DOHH2 (cell line): ENCODE measurements at regions not wholly inside any gene's neighbourhood (a gene's known extent, or its start where the extent isn't known, plus 50 kb on each side); places are given as distances from the start of the nearest gene placed in this dataset.

Experiments
- H3F3A ChIP-seq: fragments of 200-600 bp; sonication (generic), shearing (Covaris generic); 2 replicates; pipeline ENCODE4 v1.6.0; 2016; ENCODE audit warnings: antibody characterized with exemption, mild to moderate bottlenecking; ENCODE audit not compliant: control insufficient read depth, insufficient read depth
- H3K27ac ChIP-seq: fragments of 200-600 bp; sonication (generic); 2 replicates; pipeline ENCODE4 v1.5.1; 2014; ENCODE audit warnings: low read depth, mild to moderate bottlenecking, low read length, moderate library complexity
- H3K27me3 ChIP-seq: fragments of 200-600 bp; sonication (generic); 2 replicates; pipeline ENCODE4 v1.6.1; 2014; ENCODE audit warnings: mild to moderate bottlenecking, low read length, mixed read lengths; ENCODE audit not compliant: control insufficient read depth
- H3K36me3 ChIP-seq: fragments of 200-600 bp; sonication (generic); 2 replicates; pipeline ENCODE4 v1.6.1; 2014; ENCODE audit warnings: mild to moderate bottlenecking, low read length, moderate library complexity, mixed read lengths; ENCODE audit not compliant: control insufficient read depth
- H3K4me1 ChIP-seq: fragments of 200-600 bp; sonication (generic); 2 replicates; pipeline ENCODE4 v1.6.1; 2014; ENCODE audit warnings: mild to moderate bottlenecking, low read length, mixed read lengths; ENCODE audit not compliant: control insufficient read depth
- H3K4me2 ChIP-seq: fragments of 200-600 bp; sonication (generic); 2 replicates; pipeline ENCODE4 v1.6.0; 2014; ENCODE audit warnings: mild to moderate bottlenecking, low read length, moderate library complexity
- H3K4me3 ChIP-seq: fragments of 200-600 bp; sonication (generic); 2 replicates; pipeline ENCODE4 v1.5.1; 2014; ENCODE audit warnings: mild to moderate bottlenecking, low read length, mixed read lengths
- H3K79me2 ChIP-seq: fragments of 200-600 bp; sonication (generic); 2 replicates; pipeline ENCODE4 v1.6.1; 2014; ENCODE audit warnings: mild to moderate bottlenecking, low read length, mixed read lengths; ENCODE audit not compliant: control insufficient read depth
- H3K9me2 ChIP-seq: fragments of 200-600 bp; sonication (generic); replicated peaks from 2 replicates; pipeline ENCODE4 v1.6.1; 2014; ENCODE audit warnings: mild to moderate bottlenecking, low read length, mixed read lengths; ENCODE audit not compliant: control insufficient read depth
- H3K9me3 ChIP-seq: fragments of 200-600 bp; sonication (generic); 2 replicates; pipeline ENCODE4 v1.6.1; 2014; ENCODE audit warnings: antibody characterized with exemption, low read length, mixed read lengths; ENCODE audit not compliant: control insufficient read depth, insufficient read depth
- H4K20me1 ChIP-seq: fragments of 200-600 bp; sonication (generic); 2 replicates; pipeline ENCODE4 v1.6.0; 2014; ENCODE audit warnings: low read depth, mild to moderate bottlenecking, antibody characterized with exemption, low read length, moderate library complexity; ENCODE audit not compliant: control insufficient read depth, insufficient read depth
- CTCF ChIP-seq: fragments of 200-600 bp; sonication (generic); IDR thresholded peaks from one replicate; pipeline ENCODE4 v1.5.1; 2014; ENCODE audit warnings: antibody characterized with exemption, mild to moderate bottlenecking, low read depth, low read length; ENCODE audit not compliant: poor library complexity, severe bottlenecking
- EZH2phosphoT487 ChIP-seq: fragments of 200-600 bp; sonication (generic); IDR thresholded peaks from 2 replicates; pipeline ENCODE4 v1.6.1; 2017; ENCODE audit warnings: borderline replicate concordance, mild to moderate bottlenecking, antibody characterized with exemption, low read length, moderate library complexity, mixed read lengths

- no peak for TF ChIP-seq CTCF
- no peak for TF ChIP-seq EZH2phosphoT487
- Histone ChIP-seq H3K79me2 (no peaks in the 10 kb centered on the region), H3K9me2 (no peaks in the 10 kb centered on the region), H3K4me2 (peak overlapping the region; percentile 42), H3K4me3 (peak overlapping the region; percentile 34), H3K36me3 (no peaks in the 10 kb centered on the region), H3F3A (peaks cover 9% of the 10 kb centered on the region; the same call in 1 of the 2 replicates), H3K27ac (no peak overlapping the region), H3K27me3 (no peaks in the 10 kb centered on the region), H4K20me1 (no peaks in the 10 kb centered on the region), H3K9me3 (0 out of 2 replicates have a peak, but pooled peaks cover 4% of the 10 kb centered on the region), H3K4me1 (peaks cover 46% of the 10 kb centered on the region)
Measured at GRCh38 chr4:146032234-146032860, 93.7 kb upstream of the ZNF827 start.

- H3K79me2 ChIP-seq = no peaks in the 10 kb centered on the region
- H3K27ac ChIP-seq = peak overlapping the region; percentile 3; the same call in 1 of the 2 replicates
- peak overlapping the region; percentile 35 for H3K4me3 ChIP-seq
- H3F3A ChIP-seq = 0 out of 2 replicates have a peak, but pooled peaks cover 3% of the 10 kb centered on the region
- 0 out of 2 replicates have a peak, but pooled peaks cover 4% of the 10 kb centered on the region for H3K9me3 ChIP-seq
- no peaks in the 10 kb centered on the region for H3K9me2 ChIP-seq
- no peaks in the 10 kb centered on the region for H3K27me3 ChIP-seq
- TF ChIP-seq EZH2phosphoT487 (no peak), CTCF (no peak)
- H3K36me3 ChIP-seq = no peaks in the 10 kb centered on the region
- peaks cover 49% of the 10 kb centered on the region for H3K4me1 ChIP-seq
- H3K4me2 ChIP-seq = peak overlapping the region; percentile 50
- H4K20me1 ChIP-seq = no peaks in the 10 kb centered on the region
Measured at GRCh38 chr4:146029939-146030710, 91.5 kb upstream of the ZNF827 start.

GRCh38 chr4:146029147-146029546 lies 90.5 kb upstream of the ZNF827 start:
- Histone ChIP-seq H3K27ac (no peak overlapping the region), H3F3A (0 out of 2 replicates have a peak, but pooled peaks cover 3% of the 10 kb centered on the region), H4K20me1 (no peaks in the 10 kb centered on the region), H3K27me3 (no peaks in the 10 kb centered on the region), H3K36me3 (no peaks in the 10 kb centered on the region), H3K79me2 (no peaks in the 10 kb centered on the region), H3K4me1 (peaks cover 49% of the 10 kb centered on the region), H3K9me3 (0 out of 2 replicates have a peak, but pooled peaks cover 4% of the 10 kb centered on the region), H3K4me2 (peak overlapping the region; percentile 50), H3K4me3 (no peak overlapping the region), H3K9me2 (no peaks in the 10 kb centered on the region)
- no peak for TF ChIP-seq CTCF
- TF ChIP-seq EZH2phosphoT487 = no peak
